ENCODE measurements at regions not wholly inside any gene's neighbourhood (a gene's known extent, or its start where the extent isn't known, plus 50 kb on each side); places are given as distances from the start of the nearest gene placed in this dataset.
"Not testable (repeated sequence)": the region's sequence is repeated elsewhere in the genome, so short reads cannot be mapped to it uniquely, and the experiment has no call there.

DNA sequence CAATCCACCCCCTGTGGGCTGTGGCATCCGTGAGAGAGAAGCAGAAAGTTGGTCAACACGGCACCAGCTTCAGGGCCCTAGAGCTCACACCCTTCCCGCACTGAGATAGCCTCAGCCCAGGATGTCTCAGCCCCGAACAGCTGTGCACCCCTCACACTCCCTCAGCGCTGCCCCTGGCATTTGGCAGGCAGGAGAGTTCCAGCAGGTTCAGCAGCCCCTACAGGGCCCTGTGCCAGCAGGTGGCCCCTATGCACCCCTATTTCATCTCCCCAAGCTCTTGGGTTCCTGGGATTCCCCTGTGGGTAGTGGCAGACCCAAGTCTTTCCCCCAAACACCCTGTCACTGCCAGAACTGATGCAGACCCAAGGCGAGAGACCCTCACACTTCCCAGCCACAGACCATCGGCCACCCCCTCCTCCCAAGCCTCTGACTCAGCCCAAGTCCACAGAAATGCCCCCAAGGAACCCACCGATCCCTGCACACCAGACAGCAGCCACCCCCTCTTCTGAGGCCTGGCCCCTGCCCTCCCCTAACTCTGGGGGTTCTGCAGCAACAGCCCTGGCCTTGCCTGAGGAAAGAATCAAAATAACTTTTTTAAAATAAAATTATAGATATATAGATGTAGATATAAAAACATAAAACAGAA lies 183.6 kb downstream of the IGLL1 start:
- Histone ChIP-seq H4K20me1 (ENCODE audit: insufficient read depth) (no peaks in the 10 kb centered on the region), H3K9ac (no peak overlapping the region), H3K36me3 (ENCODE audit: insufficient read depth) (no peaks in the 10 kb centered on the region), H3K27ac (no peak overlapping the region), H3K4me1 (ENCODE audit: low read depth, poor library complexity, severe bottlenecking) (peaks cover 4% of the 10 kb centered on the region), H3K79me2 (ENCODE audit: insufficient read depth, low read depth) (no peaks in the 10 kb centered on the region), H3K27me3 (ENCODE audit: insufficient read depth, low read depth) (no peaks in the 10 kb centered on the region), H3K4me3 (IDR thresholded peaks at IDR 0.05; ENCODE audit: insufficient read depth, low read depth, low read length) (no peak overlapping the region), H2AFZ (ENCODE audit: low read depth) (no peak overlapping the region), H3K4me2 (no peak overlapping the region)
- TF ChIP-seq, protein P1, sequence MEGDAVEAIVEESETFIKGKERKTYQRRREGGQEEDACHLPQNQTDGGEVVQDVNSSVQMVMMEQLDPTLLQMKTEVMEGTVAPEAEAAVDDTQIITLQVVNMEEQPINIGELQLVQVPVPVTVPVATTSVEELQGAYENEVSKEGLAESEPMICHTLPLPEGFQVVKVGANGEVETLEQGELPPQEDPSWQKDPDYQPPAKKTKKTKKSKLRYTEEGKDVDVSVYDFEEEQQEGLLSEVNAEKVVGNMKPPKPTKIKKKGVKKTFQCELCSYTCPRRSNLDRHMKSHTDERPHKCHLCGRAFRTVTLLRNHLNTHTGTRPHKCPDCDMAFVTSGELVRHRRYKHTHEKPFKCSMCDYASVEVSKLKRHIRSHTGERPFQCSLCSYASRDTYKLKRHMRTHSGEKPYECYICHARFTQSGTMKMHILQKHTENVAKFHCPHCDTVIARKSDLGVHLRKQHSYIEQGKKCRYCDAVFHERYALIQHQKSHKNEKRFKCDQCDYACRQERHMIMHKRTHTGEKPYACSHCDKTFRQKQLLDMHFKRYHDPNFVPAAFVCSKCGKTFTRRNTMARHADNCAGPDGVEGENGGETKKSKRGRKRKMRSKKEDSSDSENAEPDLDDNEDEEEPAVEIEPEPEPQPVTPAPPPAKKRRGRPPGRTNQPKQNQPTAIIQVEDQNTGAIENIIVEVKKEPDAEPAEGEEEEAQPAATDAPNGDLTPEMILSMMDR (conservative IDR thresholded peaks at IDR 0.05; ENCODE audit: low read depth, low read length), result no peak

DNA sequence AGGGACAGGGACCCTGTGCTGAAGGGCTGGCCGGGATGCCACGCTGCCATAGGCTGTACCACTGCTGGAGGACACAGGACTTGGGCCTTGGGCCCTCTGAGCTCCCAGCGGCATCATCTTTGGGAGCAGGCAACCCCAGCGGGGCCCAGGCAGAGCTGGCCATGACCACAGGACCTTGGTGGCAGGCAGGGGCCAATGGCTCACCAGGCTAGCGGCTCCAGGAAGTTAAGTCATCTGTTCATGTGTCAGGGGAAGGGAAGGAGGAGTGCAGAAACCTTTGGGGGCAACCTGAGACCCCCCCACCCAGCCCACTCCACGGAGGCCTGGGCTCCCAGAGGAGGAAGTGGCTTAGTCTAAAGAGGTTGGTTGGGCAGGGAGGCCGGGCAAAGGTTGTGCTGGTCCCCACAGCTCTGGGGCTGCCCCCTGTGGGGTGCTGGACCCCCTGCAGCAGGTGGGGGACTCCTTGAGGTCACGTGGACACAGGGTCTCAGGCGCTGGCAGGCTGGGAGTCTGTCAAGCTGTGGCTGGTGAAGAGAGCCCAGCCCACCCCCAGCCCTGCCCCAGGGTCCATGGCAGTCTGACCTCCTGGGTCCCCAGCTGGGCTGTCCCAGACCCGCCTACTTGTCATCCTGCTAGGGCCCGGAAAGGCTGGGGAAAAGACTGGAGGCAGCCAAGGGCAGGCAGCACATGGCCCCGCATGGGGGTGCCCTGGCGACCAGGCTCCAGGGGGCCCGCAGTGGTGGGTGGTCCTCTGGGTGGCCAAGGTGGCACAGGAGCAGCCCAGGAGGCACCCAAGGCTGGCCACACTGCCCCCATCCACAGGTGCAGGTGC lies 184.3 kb downstream of the IGLL1 start:
- no peak overlapping the region for H3K27ac ChIP-seq
- no peak overlapping the region for H2AFZ ChIP-seq (ENCODE audit: low read depth)
- H3K79me2 ChIP-seq (ENCODE audit: insufficient read depth, low read depth), result no peaks in the 10 kb centered on the region
- no peak overlapping the region for H3K9ac ChIP-seq
- H3K4me2 ChIP-seq, result no peak overlapping the region
- no peaks in the 10 kb centered on the region for H3K27me3 ChIP-seq (ENCODE audit: insufficient read depth, low read depth)
- no peaks in the 10 kb centered on the region for H3K36me3 ChIP-seq (ENCODE audit: insufficient read depth)
- H3K4me3 ChIP-seq (IDR thresholded peaks at IDR 0.05; ENCODE audit: insufficient read depth, low read depth, low read length), result no peak overlapping the region
- H3K4me1 ChIP-seq (ENCODE audit: low read depth, poor library complexity, severe bottlenecking), result peaks cover 4% of the 10 kb centered on the region
- TF ChIP-seq, protein P1 (conservative IDR thresholded peaks at IDR 0.05; ENCODE audit: low read depth, low read length), result no peak
- H4K20me1 ChIP-seq (ENCODE audit: insufficient read depth), result no peaks in the 10 kb centered on the region

DNA sequence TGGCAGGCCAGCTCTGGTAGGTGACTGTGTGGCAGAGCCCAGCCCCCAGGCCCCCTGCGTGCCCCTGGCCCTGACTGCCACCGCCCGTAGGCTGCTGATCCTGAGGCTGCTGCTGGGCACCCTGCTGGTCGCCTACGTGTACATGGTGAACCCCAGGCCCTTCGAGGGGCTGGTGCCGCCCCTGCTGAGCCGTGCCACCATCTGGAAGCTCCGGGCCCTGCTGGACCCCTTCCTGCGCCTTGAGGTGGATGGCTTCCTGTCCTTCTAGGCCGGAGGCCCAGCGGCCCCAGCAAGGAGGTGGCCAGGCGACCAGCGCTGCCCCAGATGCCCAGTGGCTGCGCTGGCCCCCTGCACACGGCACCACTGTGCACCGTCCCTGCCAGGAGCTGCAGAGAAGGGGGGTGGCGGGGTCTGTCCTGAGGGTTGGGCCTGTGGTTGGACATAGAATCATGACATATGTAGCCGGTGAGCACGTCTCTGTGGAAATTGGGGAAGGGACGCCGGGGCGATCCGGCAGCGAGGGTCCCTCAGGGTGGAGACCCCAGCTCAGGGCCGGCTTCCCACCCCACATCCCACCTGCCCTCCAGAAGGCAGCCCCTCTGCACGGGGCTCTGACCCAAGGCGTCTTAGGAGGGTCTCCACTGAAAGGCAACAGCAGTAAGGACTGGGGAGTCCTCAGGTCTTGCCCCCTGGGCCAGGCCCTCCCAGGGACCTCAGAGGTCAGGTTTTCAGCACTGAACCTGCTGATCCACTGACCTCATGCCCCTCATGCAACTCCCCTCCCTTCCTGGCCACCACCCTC lies 185.4 kb downstream of the IGLL1 start:
- H3K36me3 ChIP-seq (ENCODE audit: insufficient read depth), result no peaks in the 10 kb centered on the region
- H3K27ac ChIP-seq, result no peak overlapping the region
- no peaks in the 10 kb centered on the region for H4K20me1 ChIP-seq (ENCODE audit: insufficient read depth)
- TF ChIP-seq, protein P1 (conservative IDR thresholded peaks at IDR 0.05; ENCODE audit: low read depth, low read length), result no peak
- no peaks in the 10 kb centered on the region for H3K79me2 ChIP-seq (ENCODE audit: insufficient read depth, low read depth)
- H3K27me3 ChIP-seq (ENCODE audit: insufficient read depth, low read depth), result no peaks in the 10 kb centered on the region
- H3K4me1 ChIP-seq (ENCODE audit: low read depth, poor library complexity, severe bottlenecking), result peaks cover 4% of the 10 kb centered on the region
- no peak overlapping the region for H3K4me2 ChIP-seq
- H2AFZ ChIP-seq (ENCODE audit: low read depth), result no peak overlapping the region
- no peak overlapping the region for H3K4me3 ChIP-seq (IDR thresholded peaks at IDR 0.05; ENCODE audit: insufficient read depth, low read depth, low read length)
- no peak overlapping the region for H3K9ac ChIP-seq

DNA sequence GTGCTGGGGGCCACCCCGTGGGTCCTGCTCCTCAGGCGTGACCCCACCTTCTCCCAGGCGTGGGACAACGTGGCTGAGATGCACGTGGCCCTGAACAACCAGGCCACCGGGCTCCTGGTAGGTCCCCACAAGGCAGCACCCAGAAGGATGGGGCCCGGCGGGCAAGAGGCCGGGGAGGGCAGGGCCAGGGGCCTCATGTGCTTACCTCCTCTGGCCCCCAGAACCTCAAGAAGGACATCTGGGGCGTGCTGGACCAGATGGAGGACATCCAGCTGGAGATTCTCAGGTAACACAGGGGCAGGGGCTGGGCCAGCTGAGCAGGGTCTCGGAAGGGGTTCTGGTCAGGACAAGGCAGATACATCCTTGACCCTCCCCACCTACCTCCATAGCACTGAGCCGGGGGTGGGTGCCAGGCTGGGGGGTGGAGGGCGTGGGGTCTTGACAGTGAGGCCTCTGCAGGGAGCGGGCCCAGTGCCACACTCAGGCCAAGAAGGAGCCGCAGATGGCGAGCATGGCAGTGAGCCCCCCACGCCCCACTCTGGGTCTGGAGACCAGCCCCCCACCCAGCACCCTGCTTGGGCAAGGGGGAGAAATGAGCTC lies 186.3 kb downstream of the IGLL1 start:
- Histone ChIP-seq H4K20me1 (ENCODE audit: insufficient read depth) (no peaks in the 10 kb centered on the region), H3K4me3 (IDR thresholded peaks at IDR 0.05; ENCODE audit: insufficient read depth, low read depth, low read length) (no peak overlapping the region), H3K9ac (no peak overlapping the region), H3K4me2 (no peak overlapping the region), H3K79me2 (ENCODE audit: insufficient read depth, low read depth) (no peaks in the 10 kb centered on the region), H3K27ac (no peak overlapping the region), H3K36me3 (ENCODE audit: insufficient read depth) (no peaks in the 10 kb centered on the region), H3K27me3 (ENCODE audit: insufficient read depth, low read depth) (no peaks in the 10 kb centered on the region), H2AFZ (ENCODE audit: low read depth) (no peak overlapping the region), H3K4me1 (ENCODE audit: low read depth, poor library complexity, severe bottlenecking) (peaks cover 4% of the 10 kb centered on the region)
- TF ChIP-seq, protein P1 (conservative IDR thresholded peaks at IDR 0.05; ENCODE audit: low read depth, low read length), result no peak

DNA sequence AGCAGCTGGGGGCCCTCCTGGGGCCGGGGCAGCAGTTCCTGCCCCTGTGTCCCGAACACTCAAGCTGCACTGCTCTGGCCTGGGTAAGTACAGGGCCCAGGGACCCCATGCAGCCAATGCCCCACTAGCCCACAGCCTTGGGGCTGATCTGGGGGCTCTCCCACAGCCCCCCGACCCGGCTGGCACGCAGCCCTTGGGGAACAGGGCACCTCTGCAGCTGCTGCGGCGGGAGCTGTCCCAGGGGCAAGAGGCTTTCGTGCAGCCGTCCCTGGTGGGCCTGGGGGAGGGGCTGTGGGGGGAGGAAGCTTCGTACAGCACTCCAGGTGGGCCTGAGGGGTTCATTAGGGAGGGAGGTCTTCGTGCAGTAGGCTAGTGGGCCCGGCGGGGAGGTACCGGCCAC lies 186.9 kb downstream of the IGLL1 start:
- H3K4me1 ChIP-seq (ENCODE audit: low read depth, poor library complexity, severe bottlenecking); H3K4me3 ChIP-seq (IDR thresholded peaks at IDR 0.05; ENCODE audit: insufficient read depth, low read depth, low read length): not testable (repeated sequence)

More for the DNA sequence above, 186.9 kb downstream of the IGLL1 start:
- not testable (repeated sequence) for H3K27me3 ChIP-seq (ENCODE audit: insufficient read depth, low read depth); H4K20me1 ChIP-seq (ENCODE audit: insufficient read depth); H2AFZ ChIP-seq (ENCODE audit: low read depth); H3K9ac ChIP-seq; H3K4me2 ChIP-seq; H3K79me2 ChIP-seq (ENCODE audit: insufficient read depth, low read depth); H3K36me3 ChIP-seq (ENCODE audit: insufficient read depth); H3K27ac ChIP-seq
